Hepatocyte (in vitro differentiated cells): ENCODE measurements at regions not wholly inside any gene's neighbourhood (a gene's known extent, or its start where the extent isn't known, plus 50 kb on each side); places are given as distances from the start of the nearest gene placed in this dataset.
A peak's percentile ranks its signal among the peaks of the same experiment; 100 is the strongest.

ENCODE experiments used
- DNase-seq: peaks from one replicate; pipeline ENCODE4 v3.0.0-alpha.2; 2016; ENCODE audit warnings: low spot score
- H2AFZ ChIP-seq: fragments of 200-600 bp; sonication (generic); 2 replicates; pipeline ENCODE4 v1.6.0; 2016; ENCODE audit warnings: antibody characterized with exemption, mild to moderate bottlenecking
- H3K27ac ChIP-seq: fragments of 200-600 bp; sonication (generic); 2 replicates; pipeline ENCODE4 v1.5.1; 2016; ENCODE audit warnings: mild to moderate bottlenecking
- H3K27me3 ChIP-seq: fragments of 200-600 bp; sonication (generic); 2 replicates; pipeline ENCODE4 v1.6.1; 2016
- H3K36me3 ChIP-seq: fragments of 200-600 bp; sonication (generic); replicated peaks from 2 replicates; pipeline ENCODE4 v1.5.1; 2016; ENCODE audit warnings: low read depth; ENCODE audit not compliant: insufficient read depth
- H3K4me1 ChIP-seq: fragments of 200-600 bp; sonication (generic); 2 replicates; pipeline ENCODE4 v1.5.1; 2016; ENCODE audit warnings: mild to moderate bottlenecking, moderate library complexity; ENCODE audit not compliant: insufficient read depth
- H3K4me2 ChIP-seq: fragments of 200-600 bp; sonication (generic); 2 replicates; pipeline ENCODE4 v1.6.0; 2016
- H3K4me3 ChIP-seq: fragments of 200-600 bp; sonication (generic); 2 replicates; pipeline ENCODE4 v1.5.1; 2016; ENCODE audit warnings: mild to moderate bottlenecking
- H3K79me2 ChIP-seq: fragments of 200-600 bp; sonication (generic); 2 replicates; pipeline ENCODE4 v1.6.0; 2017; ENCODE audit warnings: mild to moderate bottlenecking
- H3K9me2 ChIP-seq: fragments of 200-600 bp; sonication (generic); replicated peaks from 2 replicates; pipeline ENCODE4 v1.6.0; 2017; ENCODE audit warnings: mild to moderate bottlenecking; ENCODE audit not compliant: insufficient read depth
- H3K9me3 ChIP-seq: fragments of 200-600 bp; sonication (generic); 2 replicates; pipeline ENCODE4 v1.5.1; 2016; ENCODE audit warnings: low read depth, mild to moderate bottlenecking
- H4K20me1 ChIP-seq: fragments of 200-600 bp; sonication (generic); 2 replicates; pipeline ENCODE4 v1.6.0; 2016; ENCODE audit warnings: mild to moderate bottlenecking; ENCODE audit not compliant: insufficient read depth, poor library complexity, severe bottlenecking
- EZH2 ChIP-seq: fragments of 200-600 bp; sonication (generic); IDR thresholded peaks from 2 replicates; pipeline ENCODE4 v1.6.1; 2016; ENCODE audit warnings: antibody characterized with exemption, mild to moderate bottlenecking, borderline replicate concordance
- EZH2phosphoT487 ChIP-seq: fragments of 200-600 bp; sonication (generic); IDR thresholded peaks from one replicate; pipeline ENCODE4 v1.6.1; 2018; ENCODE audit warnings: antibody characterized with exemption, mild to moderate bottlenecking, low read depth, moderate library complexity; ENCODE audit not compliant: unreplicated experiment, severe bottlenecking
- WGBS: methylation state at CpG from one replicate; pipeline ENCODE4 v1.1.6; 2016; ENCODE audit warnings: low lambda C conversion rate; ENCODE audit errors: missing lambda C conversion rate; 5-methylcytosine and 5-hydroxymethylcytosine counted together
- TF ChIP-seq, protein P1 (sequence below): fragments of 200-600 bp; sonication (generic); IDR thresholded peaks from 2 replicates; pipeline ENCODE4 v1.5.1; 2016; ENCODE audit warnings: antibody characterized with exemption, mild to moderate bottlenecking; ENCODE audit not compliant: poor library complexity

- H4K20me1 ChIP-seq, result no peaks in the 10 kb centered on the region
- no peaks in the 10 kb centered on the region for H3K79me2 ChIP-seq
- H3K27me3 ChIP-seq, result no peaks in the 10 kb centered on the region
- TF ChIP-seq EZH2 (no peak), EZH2phosphoT487 (no peak)
- TF ChIP-seq, protein P1, sequence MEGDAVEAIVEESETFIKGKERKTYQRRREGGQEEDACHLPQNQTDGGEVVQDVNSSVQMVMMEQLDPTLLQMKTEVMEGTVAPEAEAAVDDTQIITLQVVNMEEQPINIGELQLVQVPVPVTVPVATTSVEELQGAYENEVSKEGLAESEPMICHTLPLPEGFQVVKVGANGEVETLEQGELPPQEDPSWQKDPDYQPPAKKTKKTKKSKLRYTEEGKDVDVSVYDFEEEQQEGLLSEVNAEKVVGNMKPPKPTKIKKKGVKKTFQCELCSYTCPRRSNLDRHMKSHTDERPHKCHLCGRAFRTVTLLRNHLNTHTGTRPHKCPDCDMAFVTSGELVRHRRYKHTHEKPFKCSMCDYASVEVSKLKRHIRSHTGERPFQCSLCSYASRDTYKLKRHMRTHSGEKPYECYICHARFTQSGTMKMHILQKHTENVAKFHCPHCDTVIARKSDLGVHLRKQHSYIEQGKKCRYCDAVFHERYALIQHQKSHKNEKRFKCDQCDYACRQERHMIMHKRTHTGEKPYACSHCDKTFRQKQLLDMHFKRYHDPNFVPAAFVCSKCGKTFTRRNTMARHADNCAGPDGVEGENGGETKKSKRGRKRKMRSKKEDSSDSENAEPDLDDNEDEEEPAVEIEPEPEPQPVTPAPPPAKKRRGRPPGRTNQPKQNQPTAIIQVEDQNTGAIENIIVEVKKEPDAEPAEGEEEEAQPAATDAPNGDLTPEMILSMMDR, result no peak
- 39% methylated on average over 1 of the region's 1 CpG for WGBS
- H3K27ac ChIP-seq, result peak overlapping the region; percentile 29
- no peak overlapping the region for H3K4me2 ChIP-seq
- DNase-seq, result peak; percentile 33
- no peaks in the 10 kb centered on the region for H3K9me2 ChIP-seq
- H3K4me3 ChIP-seq, result no peak overlapping the region
- H3K4me1 ChIP-seq, result peaks cover 4% of the 10 kb centered on the region
- H2AFZ ChIP-seq, result no peak overlapping the region
- no peaks in the 10 kb centered on the region for H3K9me3 ChIP-seq
- H3K36me3 ChIP-seq, result no peaks in the 10 kb centered on the region
Observed at GRCh38 chr6:145199961-145200360, 535.4 kb downstream of the EPM2A start.

DNA sequence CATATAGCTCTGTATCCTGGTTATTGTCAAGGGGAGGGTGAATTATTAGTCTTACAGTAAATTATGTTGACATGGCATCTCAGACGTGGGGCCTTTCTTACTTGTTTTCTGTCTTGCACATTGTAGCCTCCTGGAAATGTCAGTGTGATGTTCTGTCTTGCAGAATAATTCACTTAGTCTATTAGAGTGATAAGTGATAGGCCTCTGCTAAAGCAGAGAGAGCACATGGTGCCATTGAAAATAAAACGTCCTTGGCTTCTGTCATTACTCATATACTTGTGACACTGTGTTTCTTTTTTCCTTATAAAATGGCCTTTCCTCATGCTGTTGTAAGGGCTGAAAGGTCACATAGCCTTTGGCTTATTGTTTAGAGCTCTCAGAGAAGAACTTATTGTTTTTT is 531.0 kb downstream of the EPM2A start:
- Histone ChIP-seq H3K4me1 (peaks cover 7% of the 10 kb centered on the region), H3K9me3 (no peaks in the 10 kb centered on the region), H2AFZ (no peak overlapping the region), H3K4me3 (no peak overlapping the region), H4K20me1 (no peaks in the 10 kb centered on the region), H3K36me3 (no peaks in the 10 kb centered on the region), H3K4me2 (no peak overlapping the region), H3K9me2 (no peaks in the 10 kb centered on the region), H3K27me3 (no peaks in the 10 kb centered on the region), H3K79me2 (no peaks in the 10 kb centered on the region), H3K27ac (no peak overlapping the region)
- TF ChIP-seq EZH2phosphoT487 (no peak), EZH2 (no peak)
- TF ChIP-seq, protein P1, result no peak
- no peak for DNase-seq
- 71% methylated on average over 2 of the region's 2 CpGs for WGBS

DNA sequence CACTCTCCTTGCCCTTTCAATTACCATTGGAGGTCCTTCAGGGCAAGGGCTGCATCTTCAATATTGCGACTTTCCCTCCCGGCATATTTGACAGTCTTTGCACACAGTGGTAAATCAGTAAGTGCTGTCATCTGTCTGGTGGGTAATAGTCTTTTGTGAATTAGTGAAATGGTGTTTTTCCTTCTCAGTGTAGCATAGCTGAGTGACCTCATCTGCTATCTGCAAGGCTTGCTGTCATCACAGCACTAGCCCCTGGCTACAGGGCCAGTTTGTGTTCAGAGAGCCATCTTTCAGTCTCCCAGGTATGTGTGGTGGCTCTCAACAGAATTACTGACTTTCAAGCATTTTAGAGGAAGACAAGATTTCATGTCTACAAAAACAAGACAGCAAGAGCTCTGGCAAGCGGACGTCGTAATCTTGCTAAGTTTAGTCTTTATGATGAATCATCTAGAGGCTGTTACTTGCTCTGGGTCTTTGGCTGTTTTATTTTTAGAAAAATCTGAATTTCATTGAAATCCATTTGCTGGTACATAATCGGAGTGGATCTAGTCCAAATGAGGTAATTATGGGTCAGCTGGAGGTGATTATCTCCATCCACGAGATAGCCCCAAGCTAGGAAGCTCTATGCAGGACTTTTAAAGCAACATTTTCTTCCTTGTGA is 528.9 kb downstream of the EPM2A start:
- TF ChIP-seq EZH2phosphoT487, result no peak
- TF ChIP-seq, protein P1, result no peak
- TF ChIP-seq EZH2, result no peak
- Histone ChIP-seq H3K4me2 (peak overlapping the region; percentile 9), H4K20me1 (no peaks in the 10 kb centered on the region), H3K9me2 (no peaks in the 10 kb centered on the region), H3K36me3 (no peaks in the 10 kb centered on the region), H3K27me3 (no peaks in the 10 kb centered on the region), H3K9me3 (no peaks in the 10 kb centered on the region), H3K4me3 (no peak overlapping the region), H3K27ac (peak overlapping the region; percentile 47), H2AFZ (no peak overlapping the region), H3K79me2 (no peaks in the 10 kb centered on the region), H3K4me1 (peaks cover 7% of the 10 kb centered on the region)
- peak; percentile 23 for DNase-seq
- 49% methylated on average over 7 of the region's 7 CpGs for WGBS
